Astrocyte of the cerebellum (primary cell): ENCODE measurements at regions not wholly inside any gene's neighbourhood (a gene's known extent, or its start where the extent isn't known, plus 50 kb on each side); places are given as distances from the start of the nearest gene placed in this dataset.

Experiments used
- DNase-seq: peaks from one replicate; pipeline ENCODE4 v3.0.0-alpha.2; 2011; ENCODE audit warnings: low read depth
- H3K4me3 ChIP-seq: 2 replicates; pipeline ENCODE4 v1.5.1; 2011; ENCODE audit warnings: mild to moderate bottlenecking, low read depth, low read length, moderate library complexity
- in situ Hi-C: cut with HindIII; loops from 2 replicates; pipeline ENCODE4 v1.10.0; 2017; ENCODE audit warnings: low sequenced_read_pairs
- TF ChIP-seq, protein P1 (sequence below): IDR thresholded peaks from 2 replicates; pipeline ENCODE4 v1.5.1; 2012; ENCODE audit warnings: low read length, low read depth, moderate library complexity, mild to moderate bottlenecking; ENCODE audit errors: missing control alignments

DNA sequence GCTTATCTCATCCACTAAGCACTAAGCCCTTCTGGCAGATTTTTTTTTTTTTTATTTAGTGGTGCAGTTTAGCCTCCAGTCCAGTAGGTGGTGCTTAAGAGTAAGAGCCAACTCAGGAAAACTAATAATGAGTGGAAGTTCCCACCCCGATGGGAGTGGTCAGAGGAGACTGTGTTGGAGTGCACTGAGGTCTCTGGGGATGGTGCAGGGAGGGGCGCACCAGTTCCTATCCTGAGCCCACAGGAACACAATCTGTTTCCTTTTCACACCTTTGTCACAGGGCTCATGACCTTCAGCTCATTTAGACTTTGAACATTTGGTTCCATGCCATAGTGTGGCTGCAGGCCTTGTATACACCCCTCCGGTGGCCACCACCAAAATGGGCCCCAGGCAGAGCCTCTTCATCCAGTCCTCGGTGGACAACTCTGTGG, 367.4 kb downstream of the SPRY2 start:
- TF ChIP-seq, protein P1, sequence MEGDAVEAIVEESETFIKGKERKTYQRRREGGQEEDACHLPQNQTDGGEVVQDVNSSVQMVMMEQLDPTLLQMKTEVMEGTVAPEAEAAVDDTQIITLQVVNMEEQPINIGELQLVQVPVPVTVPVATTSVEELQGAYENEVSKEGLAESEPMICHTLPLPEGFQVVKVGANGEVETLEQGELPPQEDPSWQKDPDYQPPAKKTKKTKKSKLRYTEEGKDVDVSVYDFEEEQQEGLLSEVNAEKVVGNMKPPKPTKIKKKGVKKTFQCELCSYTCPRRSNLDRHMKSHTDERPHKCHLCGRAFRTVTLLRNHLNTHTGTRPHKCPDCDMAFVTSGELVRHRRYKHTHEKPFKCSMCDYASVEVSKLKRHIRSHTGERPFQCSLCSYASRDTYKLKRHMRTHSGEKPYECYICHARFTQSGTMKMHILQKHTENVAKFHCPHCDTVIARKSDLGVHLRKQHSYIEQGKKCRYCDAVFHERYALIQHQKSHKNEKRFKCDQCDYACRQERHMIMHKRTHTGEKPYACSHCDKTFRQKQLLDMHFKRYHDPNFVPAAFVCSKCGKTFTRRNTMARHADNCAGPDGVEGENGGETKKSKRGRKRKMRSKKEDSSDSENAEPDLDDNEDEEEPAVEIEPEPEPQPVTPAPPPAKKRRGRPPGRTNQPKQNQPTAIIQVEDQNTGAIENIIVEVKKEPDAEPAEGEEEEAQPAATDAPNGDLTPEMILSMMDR = peak; percentile 43
- no peak overlapping the region for H3K4me3 ChIP-seq
- in situ Hi-C loops = no loop called here
- DNase-seq = no peak

DNA sequence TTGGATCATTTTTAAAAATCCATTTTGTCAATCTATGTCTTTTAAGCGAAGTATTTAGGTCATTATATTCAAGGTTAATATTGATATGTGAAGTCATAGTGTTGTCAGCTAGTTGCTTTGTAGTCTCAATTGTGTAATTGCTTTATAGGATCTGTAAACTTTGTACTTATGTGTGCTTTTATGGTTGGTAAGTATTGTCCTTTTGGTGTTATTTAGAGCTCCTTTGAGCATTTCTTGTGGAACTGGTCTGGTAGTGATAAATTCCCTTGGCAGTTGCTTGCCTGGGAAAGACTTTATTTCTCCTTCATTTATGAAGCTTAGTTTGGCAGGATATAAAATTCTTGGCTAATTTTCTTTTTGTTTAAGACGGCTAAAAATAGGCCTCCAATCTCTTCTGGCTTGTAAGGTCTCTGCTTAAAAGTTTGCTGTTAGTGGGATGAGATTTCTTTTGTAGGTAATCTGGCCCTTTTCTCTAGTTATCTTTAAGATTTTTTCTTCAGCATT, 368.8 kb downstream of the SPRY2 start:
- TF ChIP-seq, protein P1 = no peak
- in situ Hi-C loops = no loop called here
- H3K4me3 ChIP-seq = no peak overlapping the region
- DNase-seq = no peak

DNA sequence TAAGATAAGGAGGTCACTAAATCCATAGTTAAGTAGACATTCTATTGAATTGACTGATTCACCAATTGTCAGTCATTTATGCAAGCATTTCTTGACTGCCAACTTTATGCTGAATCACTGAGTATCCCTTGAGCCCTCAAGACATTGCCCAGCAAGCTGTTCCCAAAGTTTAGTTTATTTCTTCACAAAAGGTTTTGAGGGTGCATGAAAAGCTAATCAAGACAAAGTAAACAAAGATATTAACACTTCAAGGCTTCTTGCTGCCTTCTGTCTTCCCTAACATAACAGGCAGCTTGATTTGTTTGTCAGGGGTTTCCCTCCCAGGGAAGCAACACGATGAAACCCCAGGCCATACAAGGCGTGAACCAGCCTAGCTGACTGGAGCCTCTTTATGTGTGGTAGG, 374.4 kb downstream of the SPRY2 start:
- in situ Hi-C loops = no loop called here
- no peak overlapping the region for H3K4me3 ChIP-seq
- TF ChIP-seq, protein P1 = no peak
- DNase-seq = no peak

DNA sequence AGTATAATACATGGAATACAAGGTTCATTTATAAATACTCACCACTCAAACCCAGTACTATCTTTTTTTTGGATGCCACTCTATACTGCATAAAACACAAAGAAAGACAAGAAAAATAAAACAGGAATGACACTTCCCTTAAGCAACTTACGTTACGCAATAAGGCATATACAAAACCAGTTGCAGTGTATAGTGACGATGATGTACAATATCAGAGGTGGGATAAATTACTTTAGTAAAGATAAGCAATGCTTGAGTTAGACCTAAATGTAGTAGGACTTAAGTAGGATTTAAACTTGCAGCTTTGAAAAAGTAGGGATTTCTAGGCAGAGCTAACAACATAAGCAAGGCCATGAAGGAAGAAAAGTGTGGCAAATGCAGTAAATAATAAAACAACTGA, 374.9 kb downstream of the SPRY2 start:
- H3K4me3 ChIP-seq = no peak overlapping the region
- DNase-seq = no peak
- in situ Hi-C loops = no loop called here
- TF ChIP-seq, protein P1 = no peak

DNA sequence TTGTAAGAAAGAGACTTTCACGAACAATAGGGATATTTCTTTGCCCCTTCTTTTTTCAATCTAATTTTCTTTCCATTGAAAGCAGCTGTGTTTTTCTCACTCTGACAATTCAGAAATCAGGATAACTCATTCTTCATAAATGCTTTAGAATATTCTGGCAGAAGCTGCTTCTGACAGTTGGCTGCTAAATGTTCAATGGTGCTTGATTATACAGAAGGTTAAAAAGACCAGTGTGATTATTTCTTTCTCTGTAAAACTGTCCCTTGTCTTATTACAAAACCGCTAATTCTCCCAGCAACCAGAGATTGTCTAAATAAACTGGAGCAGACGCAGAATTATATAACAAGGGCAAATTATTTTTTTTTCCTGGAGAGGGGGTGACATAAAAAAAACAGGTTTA, 394.4 kb downstream of the SPRY2 start:
- TF ChIP-seq, protein P1 = no peak
- DNase-seq = no peak
- in situ Hi-C loops = no loop called here
- no peak overlapping the region for H3K4me3 ChIP-seq

DNA sequence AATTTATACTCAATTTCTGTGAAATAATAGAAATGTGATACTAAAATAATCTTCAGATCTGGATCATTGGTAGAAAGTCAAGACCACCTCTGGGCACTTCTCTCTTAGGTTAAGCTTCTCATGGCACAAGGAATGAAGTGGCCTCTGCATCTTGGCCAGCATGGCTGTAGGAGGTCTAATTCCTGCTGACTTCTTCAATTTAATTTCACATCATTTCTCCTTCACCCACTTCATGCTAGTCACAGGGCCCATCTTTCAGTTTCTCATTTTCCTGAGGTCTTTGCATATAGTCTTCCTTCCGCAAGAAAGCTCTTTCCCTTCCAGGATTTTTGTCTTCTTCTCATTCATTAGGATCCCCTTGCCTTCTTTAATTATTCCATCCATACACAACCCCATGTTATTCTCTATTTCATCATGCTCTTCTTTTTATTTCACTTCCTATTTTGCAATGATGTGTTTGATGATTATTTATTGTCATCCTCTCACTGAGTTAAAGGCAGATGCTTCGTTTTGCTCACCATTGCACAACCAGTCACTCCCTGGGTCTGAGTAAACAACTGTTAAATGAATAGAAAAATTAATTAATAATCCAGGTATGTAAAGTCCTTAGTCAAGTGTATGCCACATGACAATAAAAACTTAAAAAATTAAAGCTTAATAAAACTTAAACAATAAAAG, 397.4 kb downstream of the SPRY2 start:
- no peak overlapping the region for H3K4me3 ChIP-seq
- in situ Hi-C loops = no loop called here
- TF ChIP-seq, protein P1 = no peak
- DNase-seq = no peak
